Small intestine (tissue), 7 donors: ENCODE measurements at regions not wholly inside any gene's neighbourhood (a gene's known extent, or its start where the extent isn't known, plus 50 kb on each side); places are given as distances from the start of the nearest gene placed in this dataset.

Experiments used
- DNase-seq, 2 donors: peaks; one replicate each; pipeline versions ENCODE4 v3.0.0 to v3.0.0-alpha.2; 2013
- FAIRE-seq: peaks from 2 replicates; lab custom pipeline; 2012; peaks lifted over from hg19 to GRCh38; lab: Jason Lieb, UNC
- H3K27ac ChIP-seq, 3 donors: one replicate each; pipeline ENCODE4 v1.5.1; 2013; ENCODE audit warnings: low read length in 2 of 3, mild to moderate bottlenecking in 2 of 3, control low read depth in 1 of 3, inconsistent platforms in 1 of 3, low read depth in 1 of 3, moderate library complexity in 1 of 3
- H3K27me3 ChIP-seq, 3 donors: one replicate each; pipeline ENCODE4 v1.6.1; 2013; ENCODE audit warnings: low read length in 3 of 3, inconsistent platforms in 1 of 3; ENCODE audit not compliant: control insufficient read depth in 3 of 3, insufficient read depth in 3 of 3
- H3K36me3 ChIP-seq, 3 donors: one replicate each; pipeline ENCODE4 v1.6.1; 2013; ENCODE audit warnings: low read length in 3 of 3, inconsistent platforms in 1 of 3, low read depth in 1 of 3, mild to moderate bottlenecking in 1 of 3, moderate library complexity in 1 of 3; ENCODE audit not compliant: control insufficient read depth in 3 of 3, insufficient read depth in 2 of 3
- H3K4me1 ChIP-seq, 3 donors: one replicate each; pipeline ENCODE4 v1.6.1; 2013; ENCODE audit warnings: low read length in 2 of 3, inconsistent platforms in 1 of 3, low read depth in 1 of 3, mild to moderate bottlenecking in 1 of 3, moderate library complexity in 1 of 3; ENCODE audit not compliant: control insufficient read depth in 3 of 3, insufficient read depth in 2 of 3
- H3K4me3 ChIP-seq, 3 donors: one replicate each; pipeline ENCODE4 v1.5.1; 2013; ENCODE audit warnings: low read length in 3 of 3, control low read depth in 1 of 3, inconsistent platforms in 1 of 3, low read depth in 1 of 3, mild to moderate bottlenecking in 1 of 3, moderate library complexity in 1 of 3
- H3K9me3 ChIP-seq, 2 donors: one replicate each; pipeline ENCODE4 v1.6.1; 2013; ENCODE audit warnings: low read depth in 1 of 2, low read length in 1 of 2; ENCODE audit not compliant: control insufficient read depth in 2 of 2, insufficient read depth in 1 of 2
- WGBS, 3 donors: extraction: QIAGEN DNeasy Blood & Tissue Kit; methylation state at CpG; one replicate each; pipeline ENCODE4 v1.1.7; 2013; 5-methylcytosine and 5-hydroxymethylcytosine counted together
- donor health status: healthy with polysubstance abuse.
- donor health status: control.
- donor health status: control.
- donor health status: Bipolar disorder and iron deficiency.
- donor health status: healthy.

- H3K4me1 ChIP-seq, result no peaks in the 10 kb centered on the region
- H3K27me3 ChIP-seq, result no peaks in the 10 kb centered on the region
- no peak overlapping the region for H3K4me3 ChIP-seq
- 74 to 84% (median 79%) methylated on average over 2 of the region's 2 CpGs for WGBS, 3 donors
- H3K36me3 ChIP-seq, result no peaks in the 10 kb centered on the region
- peaks cover 0 to 9% of the 10 kb centered on the region in 2 donors for H3K9me3 ChIP-seq
- no peak for FAIRE-seq
- H3K27ac ChIP-seq, result no peak overlapping the region
- peak in 1 of 2 donors; percentile 33 for DNase-seq
Observed at GRCh38 chr4:122539861-122540465, 80.9 kb downstream of the IL21 start.

GRCh38 chr4:122537388-122538135 lies 81.0 kb upstream of the IL2 start:
- Histone ChIP-seq H3K9me3 (peaks cover 0 to 9% of the 10 kb centered on the region in 2 donors), H3K27me3 (no peaks in the 10 kb centered on the region), H3K27ac (no peak overlapping the region), H3K4me3 (no peak overlapping the region), H3K4me1 (no peaks in the 10 kb centered on the region), H3K36me3 (no peaks in the 10 kb centered on the region)
- FAIRE-seq (no peak), DNase-seq (no peak)
- WGBS, 3 donors, result 85 to 91% (median 86%) methylated on average over 2 of the region's 2 CpGs

- Histone ChIP-seq H3K9me3 (no peaks in the 10 kb centered on the region), H3K36me3 (no peaks in the 10 kb centered on the region), H3K4me1 (no peaks in the 10 kb centered on the region), H3K27ac (no peak overlapping the region), H3K27me3 (no peaks in the 10 kb centered on the region), H3K4me3 (no peak overlapping the region)
- FAIRE-seq (no peak), DNase-seq (no peak)
- WGBS, 3 donors, result 31 to 71% (median 50%) methylated on average over 1 of the region's 1 CpG
Observed at GRCh38 chr4:122536001-122536400, 79.5 kb upstream of the IL2 start.

DNA sequence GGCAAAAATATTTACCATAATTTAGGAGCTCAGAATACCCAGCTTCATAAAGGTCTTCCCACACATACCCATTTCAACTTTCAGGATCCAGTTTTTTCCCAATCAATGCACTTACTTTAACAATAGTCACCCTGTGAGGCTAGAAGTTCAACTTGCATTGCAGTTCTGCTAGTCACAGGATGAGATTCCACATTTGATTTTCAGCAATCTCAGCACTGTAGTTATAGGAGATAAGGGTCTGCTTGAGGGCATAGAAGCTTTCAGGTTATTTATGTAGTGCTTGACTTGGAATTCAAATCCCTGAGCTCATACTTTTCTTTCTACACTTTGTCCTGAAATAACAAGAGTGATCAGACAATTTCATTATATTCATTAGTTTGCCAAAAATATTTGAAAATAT lies 78.3 kb upstream of the IL2 start:
- no peaks in the 10 kb centered on the region for H3K27me3 ChIP-seq
- no peak for DNase-seq
- no peaks in the 10 kb centered on the region for H3K4me1 ChIP-seq
- FAIRE-seq, result no peak
- H3K9me3 ChIP-seq, result no peaks in the 10 kb centered on the region
- no peak overlapping the region for H3K27ac ChIP-seq
- no peaks in the 10 kb centered on the region for H3K36me3 ChIP-seq
- no peak overlapping the region for H3K4me3 ChIP-seq

DNA sequence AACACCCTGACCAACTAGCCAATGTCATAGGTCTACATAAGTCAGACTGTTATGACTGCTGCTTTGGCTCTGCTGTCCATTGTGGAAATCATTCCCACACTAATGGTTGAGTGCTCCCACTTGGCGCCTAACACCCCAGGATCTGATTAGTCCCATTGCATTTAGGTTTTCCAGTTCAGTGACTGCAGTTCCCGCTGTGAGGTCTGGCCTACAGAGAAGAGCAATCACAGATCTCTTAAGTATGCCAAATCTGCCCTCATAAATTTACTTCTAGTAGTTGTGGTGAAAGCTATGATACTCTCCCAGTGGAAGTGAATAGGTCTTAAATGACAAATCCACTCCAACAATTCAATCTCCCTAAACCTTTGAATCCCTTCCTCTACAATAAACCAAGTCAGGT lies 77.3 kb upstream of the IL2 start:
- Histone ChIP-seq H3K27me3 (no peaks in the 10 kb centered on the region), H3K4me1 (no peaks in the 10 kb centered on the region), H3K27ac (no peak overlapping the region), H3K36me3 (no peaks in the 10 kb centered on the region), H3K9me3 (no peaks in the 10 kb centered on the region), H3K4me3 (no peak overlapping the region)
- no peak for DNase-seq
- 94 to 100% (median 98%) methylated on average over 2 of the region's 2 CpGs for WGBS, 3 donors
- no peak for FAIRE-seq

GRCh38 chr4:122532766-122533165 lies 76.2 kb upstream of the IL2 start:
- Histone ChIP-seq H3K27me3 (no peaks in the 10 kb centered on the region), H3K27ac (no peak overlapping the region), H3K4me3 (no peak overlapping the region), H3K9me3 (no peaks in the 10 kb centered on the region), H3K4me1 (no peaks in the 10 kb centered on the region), H3K36me3 (no peaks in the 10 kb centered on the region)
- no peak for DNase-seq
- 68 to 77% (median 73%) methylated on average over 2 of the region's 2 CpGs for WGBS, 3 donors
- no peak for FAIRE-seq

GRCh38 chr4:122531514-122531913 lies 75.0 kb upstream of the IL2 start:
- no peaks in the 10 kb centered on the region for H3K27me3 ChIP-seq
- FAIRE-seq, result no peak
- 61 to 78% (median 70%) methylated on average over 3 of the region's 3 CpGs for WGBS, 3 donors
- no peak overlapping the region for H3K4me3 ChIP-seq
- DNase-seq, result no peak
- H3K36me3 ChIP-seq, result no peaks in the 10 kb centered on the region
- H3K4me1 ChIP-seq, result no peaks in the 10 kb centered on the region
- H3K27ac ChIP-seq, result no peak overlapping the region
- no peaks in the 10 kb centered on the region for H3K9me3 ChIP-seq

DNA sequence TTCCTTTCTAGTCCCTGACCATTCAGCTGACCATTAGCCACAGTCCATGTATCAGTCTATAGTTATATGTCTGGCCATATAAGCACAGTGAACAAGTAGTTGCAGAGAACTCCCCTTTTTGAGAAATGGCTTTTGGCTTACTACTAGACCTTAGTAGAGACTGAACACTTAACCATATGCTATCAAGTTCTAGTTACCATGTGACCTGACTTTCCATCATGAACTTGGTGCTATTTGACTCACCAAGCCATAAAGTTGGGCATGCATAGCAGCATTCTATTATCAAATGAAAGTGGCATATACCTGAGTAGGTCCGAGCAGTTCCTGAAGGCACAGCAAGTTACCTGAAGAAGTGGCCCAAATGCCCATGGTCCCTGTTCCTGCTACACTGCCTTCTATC lies 74.5 kb upstream of the IL2 start:
- Histone ChIP-seq H3K4me1 (no peaks in the 10 kb centered on the region), H3K9me3 (no peaks in the 10 kb centered on the region), H3K36me3 (no peaks in the 10 kb centered on the region), H3K4me3 (no peak overlapping the region), H3K27me3 (no peaks in the 10 kb centered on the region), H3K27ac (no peak overlapping the region)
- WGBS, 3 donors, result 87 to 96% (median 88%) methylated on average over 1 of the region's 1 CpG
- FAIRE-seq (no peak), DNase-seq (no peak)
